Glutamatergic neuron (in vitro differentiated cells): ENCODE measurements at regions not wholly inside any gene's neighbourhood (a gene's known extent, or its start where the extent isn't known, plus 50 kb on each side); places are given as distances from the start of the nearest gene placed in this dataset.

Experiments
- DNase-seq: peaks from one replicate; pipeline ENCODE4 v3.0.0; 2022
- H3K27ac Mint-ChIP-seq: one replicate; pipeline ENCODE4 v1.8.0; 2020; ENCODE audit warnings: mild to moderate bottlenecking, mixed read lengths, inconsistent platforms; ENCODE audit not compliant: unreplicated experiment
- H3K27me3 Mint-ChIP-seq: one replicate; pipeline ENCODE4 v1.8.0; 2020; ENCODE audit warnings: mild to moderate bottlenecking, moderate library complexity, mixed read lengths, inconsistent platforms; ENCODE audit not compliant: unreplicated experiment
- H3K36me3 Mint-ChIP-seq: one replicate; pipeline ENCODE4 v1.8.0; 2020; ENCODE audit warnings: mild to moderate bottlenecking, mixed read lengths, inconsistent platforms; ENCODE audit not compliant: unreplicated experiment
- H3K4me1 Mint-ChIP-seq: one replicate; pipeline ENCODE4 v1.8.0; 2020; ENCODE audit warnings: mild to moderate bottlenecking, low read depth, mixed read lengths, inconsistent platforms; ENCODE audit not compliant: unreplicated experiment
- H3K4me3 Mint-ChIP-seq: one replicate; pipeline ENCODE4 v1.8.0; 2020; ENCODE audit warnings: mild to moderate bottlenecking, mixed read lengths, inconsistent platforms; ENCODE audit not compliant: unreplicated experiment
- H3K9me3 Mint-ChIP-seq: one replicate; pipeline ENCODE4 v1.8.0; 2020; ENCODE audit warnings: mild to moderate bottlenecking, moderate library complexity, mixed read lengths, inconsistent platforms; ENCODE audit not compliant: unreplicated experiment
- CTCF ChIP-seq: fragments of 200-600 bp; sonication (generic); IDR thresholded peaks from one replicate; pipeline ENCODE4 v1.5.0; 2021; ENCODE audit not compliant: partially characterized antibody, unreplicated experiment

- H3K9me3 Mint-ChIP-seq: no peaks in the 10 kb centered on the region
- no peaks in the 10 kb centered on the region for H3K36me3 Mint-ChIP-seq
- no peak for DNase-seq
- TF ChIP-seq CTCF: no peak
- no peak overlapping the region for H3K4me3 Mint-ChIP-seq
- no peak overlapping the region for H3K27ac Mint-ChIP-seq
- no peaks in the 10 kb centered on the region for H3K27me3 Mint-ChIP-seq
- peaks cover 5% of the 10 kb centered on the region for H3K4me1 Mint-ChIP-seq
Observed at GRCh38 chr18:78034755-78035154, 785.1 kb downstream of the GALR1 start.

- DNase-seq: no peak
- H3K4me1 Mint-ChIP-seq: no peaks in the 10 kb centered on the region
- peaks cover 8% of the 10 kb centered on the region for H3K36me3 Mint-ChIP-seq
- no peak overlapping the region for H3K27ac Mint-ChIP-seq
- TF ChIP-seq CTCF: no peak
- no peaks in the 10 kb centered on the region for H3K9me3 Mint-ChIP-seq
- no peak overlapping the region for H3K4me3 Mint-ChIP-seq
- H3K27me3 Mint-ChIP-seq: no peaks in the 10 kb centered on the region
Observed at GRCh38 chr18:78041218-78041617, 791.6 kb downstream of the GALR1 start.

- H3K27me3 Mint-ChIP-seq: peaks cover 2% of the 10 kb centered on the region
- H3K4me1 Mint-ChIP-seq: peaks cover 1% of the 10 kb centered on the region
- TF ChIP-seq CTCF: no peak
- peaks cover 5% of the 10 kb centered on the region for H3K36me3 Mint-ChIP-seq
- no peak overlapping the region for H3K4me3 Mint-ChIP-seq
- H3K9me3 Mint-ChIP-seq: no peaks in the 10 kb centered on the region
- no peak for DNase-seq
- no peak overlapping the region for H3K27ac Mint-ChIP-seq
Observed at GRCh38 chr18:78046631-78047030, 797.0 kb downstream of the GALR1 start.

- H3K4me3 Mint-ChIP-seq: no peak overlapping the region
- H3K9me3 Mint-ChIP-seq: no peaks in the 10 kb centered on the region
- no peaks in the 10 kb centered on the region for H3K36me3 Mint-ChIP-seq
- no peak for TF ChIP-seq CTCF
- peaks cover 1% of the 10 kb centered on the region for H3K4me1 Mint-ChIP-seq
- H3K27ac Mint-ChIP-seq: no peak overlapping the region
- DNase-seq: no peak
- peaks cover 4% of the 10 kb centered on the region for H3K27me3 Mint-ChIP-seq
Observed at GRCh38 chr18:78049281-78049680, 799.6 kb downstream of the GALR1 start.

- DNase-seq: no peak
Observed at GRCh38 chr18:78054801-78055200, 805.2 kb downstream of the GALR1 start.

More at GRCh38 chr18:78054801-78055200, 805.2 kb downstream of the GALR1 start:
- TF ChIP-seq CTCF: no peak
- Mint-ChIP-seq H3K4me3 (no peak overlapping the region), H3K36me3 (peaks cover 4% of the 10 kb centered on the region), H3K27ac (no peak overlapping the region), H3K4me1 (peaks cover 2% of the 10 kb centered on the region), H3K27me3 (peaks cover 6% of the 10 kb centered on the region), H3K9me3 (peaks cover 3% of the 10 kb centered on the region)
